CD4-positive, alpha-beta T cell treated with Interferon gamma for 1 hour (primary cell): ENCODE measurements at regions not wholly inside any gene's neighbourhood (a gene's known extent, or its start where the extent isn't known, plus 50 kb on each side); places are given as distances from the start of the nearest gene placed in this dataset.
"Not testable (repeated sequence)": the region's sequence is repeated elsewhere in the genome, so short reads cannot be mapped to it uniquely, and the experiment has no call there.

Experiments
- DNase-seq: peaks from one replicate; pipeline ENCODE4 v3.0.0-alpha.2; 2020

- no peak for DNase-seq
These were observed 423.8 kb upstream of the EPHA5 start for GRCh38 chr4:66094070-66094469.

- no peak for DNase-seq
These were observed 421.5 kb upstream of the EPHA5 start for GRCh38 chr4:66091786-66092185.

- no peak for DNase-seq
These were observed 403.7 kb upstream of the EPHA5 start for GRCh38 chr4:66073961-66074360.

- DNase-seq = no peak
These were observed 401.6 kb upstream of the EPHA5 start for GRCh38 chr4:66071911-66072310.

GRCh38 chr4:66062921-66063320, 392.6 kb upstream of the EPHA5 start:
- DNase-seq = no peak

GRCh38 chr4:66062044-66062443, 391.8 kb upstream of the EPHA5 start:
- no peak for DNase-seq

GRCh38 chr4:66059556-66059955, 389.3 kb upstream of the EPHA5 start:
- no peak for DNase-seq

GRCh38 chr4:66059136-66059535, 388.8 kb upstream of the EPHA5 start:
- DNase-seq = no peak

- no peak for DNase-seq
These were observed 385.7 kb upstream of the EPHA5 start for GRCh38 chr4:66055999-66056398.

GRCh38 chr4:66052426-66052825, 382.1 kb upstream of the EPHA5 start:
- DNase-seq = no peak

- no peak for DNase-seq
These were observed 378.6 kb upstream of the EPHA5 start for GRCh38 chr4:66048861-66049260.

GRCh38 chr4:66045913-66046312, 375.6 kb upstream of the EPHA5 start:
- no peak for DNase-seq

GRCh38 chr4:66035701-66036100, 365.4 kb upstream of the EPHA5 start:
- DNase-seq = no peak

GRCh38 chr4:66034671-66035070, 364.4 kb upstream of the EPHA5 start:
- DNase-seq = no peak

- no peak for DNase-seq
These were observed 364.0 kb upstream of the EPHA5 start for GRCh38 chr4:66034262-66034661.

GRCh38 chr4:66032571-66032970, 362.3 kb upstream of the EPHA5 start:
- no peak for DNase-seq

GRCh38 chr4:66028668-66029067, 358.4 kb upstream of the EPHA5 start:
- DNase-seq = no peak

- no peak for DNase-seq
These were observed 352.8 kb upstream of the EPHA5 start for GRCh38 chr4:66023061-66023460.

GRCh38 chr4:66017671-66018070, 347.4 kb upstream of the EPHA5 start:
- DNase-seq = no peak

- DNase-seq = no peak
These were observed 346.0 kb upstream of the EPHA5 start for GRCh38 chr4:66016240-66016639.

- no peak for DNase-seq
These were observed 344.0 kb upstream of the EPHA5 start for GRCh38 chr4:66014146-66014765.

GRCh38 chr4:66000510-66001117, 330.3 kb upstream of the EPHA5 start:
- no peak for DNase-seq

GRCh38 chr4:65999518-65999871, 329.2 kb upstream of the EPHA5 start:
- DNase-seq = no peak

- not testable (repeated sequence) for DNase-seq
These were observed 328.7 kb upstream of the EPHA5 start for GRCh38 chr4:65998807-65999517.

GRCh38 chr4:65983061-65983460, 312.8 kb upstream of the EPHA5 start:
- no peak for DNase-seq
